ENCODE measurements at regions not wholly inside any gene's neighbourhood (a gene's known extent, or its start where the extent isn't known, plus 50 kb on each side); places are given as distances from the start of the nearest gene placed in this dataset.

GRCh38 chr6:48744948-48745347 is 634.0 kb upstream of the PTCHD4 start:
- TF ChIP-seq ZFX (IDR thresholded peaks at IDR 0.05) (no peak), CTCF (conservative IDR thresholded peaks at IDR 0.05) (no peak)
- no peak overlapping the region for H3K27ac ChIP-seq

GRCh38 chr6:48743738-48744137 is 632.7 kb upstream of the PTCHD4 start:
- TF ChIP-seq CTCF (conservative IDR thresholded peaks at IDR 0.05) (no peak), ZFX (IDR thresholded peaks at IDR 0.05) (no peak)
- H3K27ac ChIP-seq, result no peak overlapping the region

- no peak for TF ChIP-seq ZFX (IDR thresholded peaks at IDR 0.05)
- no peak for TF ChIP-seq CTCF (conservative IDR thresholded peaks at IDR 0.05)
- no peak overlapping the region for H3K27ac ChIP-seq
Observed at GRCh38 chr6:48736501-48737206, 625.7 kb upstream of the PTCHD4 start.

GRCh38 chr6:48735846-48736245 is 624.8 kb upstream of the PTCHD4 start:
- H3K27ac ChIP-seq, result no peak overlapping the region
- TF ChIP-seq CTCF (conservative IDR thresholded peaks at IDR 0.05) (no peak), ZFX (IDR thresholded peaks at IDR 0.05) (no peak)

GRCh38 chr6:48733581-48733980 is 622.6 kb upstream of the PTCHD4 start:
- no peak overlapping the region for H3K27ac ChIP-seq
- TF ChIP-seq CTCF (conservative IDR thresholded peaks at IDR 0.05), result no peak
- no peak for TF ChIP-seq ZFX (IDR thresholded peaks at IDR 0.05)

- TF ChIP-seq CTCF (conservative IDR thresholded peaks at IDR 0.05) (no peak), ZFX (IDR thresholded peaks at IDR 0.05) (no peak)
- H3K27ac ChIP-seq, result no peak overlapping the region
Observed at GRCh38 chr6:48714699-48715098, 603.7 kb upstream of the PTCHD4 start.

- TF ChIP-seq ZFX (IDR thresholded peaks at IDR 0.05) (no peak), CTCF (conservative IDR thresholded peaks at IDR 0.05) (no peak)
- no peak overlapping the region for H3K27ac ChIP-seq
Observed at GRCh38 chr6:48714250-48714649, 603.3 kb upstream of the PTCHD4 start.

All from C4-2B (cell line).